ENCODE measurements at regions not wholly inside any gene's neighbourhood (a gene's known extent, or its start where the extent isn't known, plus 50 kb on each side); places are given as distances from the start of the nearest gene placed in this dataset.

DNA sequence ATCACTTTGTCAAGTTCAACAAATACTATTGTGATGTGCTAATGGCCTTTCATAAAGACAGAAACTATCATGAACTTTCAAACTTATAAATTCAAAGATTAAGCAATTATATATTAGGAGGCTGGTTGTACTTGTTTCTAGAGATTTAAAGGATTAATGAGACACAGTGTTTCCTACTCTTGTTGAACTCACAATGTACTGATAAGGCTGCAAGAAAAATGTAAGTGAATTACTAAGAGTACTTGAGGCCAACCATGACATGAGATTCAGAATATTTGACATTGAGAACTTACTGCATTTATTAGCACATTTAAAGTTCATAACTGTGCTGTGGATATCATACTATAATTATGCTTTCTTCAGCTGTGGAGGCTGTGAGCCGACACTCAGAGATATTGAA lies 1210.5 kb upstream of the SORCS1 start:
- TF ChIP-seq, protein P1, sequence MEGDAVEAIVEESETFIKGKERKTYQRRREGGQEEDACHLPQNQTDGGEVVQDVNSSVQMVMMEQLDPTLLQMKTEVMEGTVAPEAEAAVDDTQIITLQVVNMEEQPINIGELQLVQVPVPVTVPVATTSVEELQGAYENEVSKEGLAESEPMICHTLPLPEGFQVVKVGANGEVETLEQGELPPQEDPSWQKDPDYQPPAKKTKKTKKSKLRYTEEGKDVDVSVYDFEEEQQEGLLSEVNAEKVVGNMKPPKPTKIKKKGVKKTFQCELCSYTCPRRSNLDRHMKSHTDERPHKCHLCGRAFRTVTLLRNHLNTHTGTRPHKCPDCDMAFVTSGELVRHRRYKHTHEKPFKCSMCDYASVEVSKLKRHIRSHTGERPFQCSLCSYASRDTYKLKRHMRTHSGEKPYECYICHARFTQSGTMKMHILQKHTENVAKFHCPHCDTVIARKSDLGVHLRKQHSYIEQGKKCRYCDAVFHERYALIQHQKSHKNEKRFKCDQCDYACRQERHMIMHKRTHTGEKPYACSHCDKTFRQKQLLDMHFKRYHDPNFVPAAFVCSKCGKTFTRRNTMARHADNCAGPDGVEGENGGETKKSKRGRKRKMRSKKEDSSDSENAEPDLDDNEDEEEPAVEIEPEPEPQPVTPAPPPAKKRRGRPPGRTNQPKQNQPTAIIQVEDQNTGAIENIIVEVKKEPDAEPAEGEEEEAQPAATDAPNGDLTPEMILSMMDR (IDR thresholded peaks at IDR 0.05; ENCODE audit: extremely low read depth, insufficient read depth, missing control alignments) = no peak
- in situ Hi-C loops (cut with MboI; ENCODE audit: low pct_unique_long_range_greater_than_20kb, low sequenced_read_pairs, unreplicated experiment) = no loop called here
- no peak for DNase-seq (ENCODE audit: low spot score)

DNA sequence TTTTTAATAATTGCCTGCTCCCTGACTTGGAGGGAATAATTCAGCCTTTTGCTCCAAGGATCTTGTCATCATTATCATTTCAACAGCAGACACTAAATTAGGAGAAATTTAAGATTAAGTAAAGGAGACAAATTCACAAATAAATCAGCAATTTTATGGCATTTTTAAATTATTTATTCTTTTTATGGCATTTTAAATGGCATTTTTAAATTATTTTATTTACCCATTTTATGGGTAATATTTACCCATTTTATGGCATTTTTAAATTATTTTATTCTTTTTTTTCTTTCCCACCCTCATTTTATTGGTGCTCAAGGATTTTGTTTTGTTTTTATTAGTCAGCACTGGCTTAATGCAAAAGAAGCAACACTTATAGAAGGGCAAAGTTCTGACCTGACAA lies 1201.0 kb upstream of the SORCS1 start:
- in situ Hi-C loops (cut with MboI; ENCODE audit: low pct_unique_long_range_greater_than_20kb, low sequenced_read_pairs, unreplicated experiment) = no loop called here
- TF ChIP-seq, protein P1 (IDR thresholded peaks at IDR 0.05; ENCODE audit: extremely low read depth, insufficient read depth, missing control alignments) = no peak
- no peak for DNase-seq (ENCODE audit: low spot score)

DNA sequence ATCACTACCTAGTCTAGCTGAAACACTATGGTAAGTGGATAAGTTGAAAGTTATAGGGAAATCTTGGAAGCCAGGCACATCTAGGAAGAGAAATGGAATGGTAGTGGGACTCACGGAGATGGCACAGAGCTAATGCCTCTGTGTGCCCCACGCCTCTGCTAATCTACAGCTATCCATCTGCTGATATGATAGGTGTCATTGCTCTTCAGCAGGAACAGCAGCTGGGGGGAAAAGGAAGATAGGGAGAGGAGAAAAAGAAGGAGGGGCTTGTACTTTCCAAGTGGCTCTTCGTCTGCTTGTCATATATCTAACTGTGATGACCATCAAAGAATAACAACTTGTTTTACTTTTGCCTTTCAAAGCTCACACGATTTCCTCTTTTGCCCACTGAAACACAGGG lies 1199.1 kb upstream of the SORCS1 start:
- TF ChIP-seq, protein P1 (IDR thresholded peaks at IDR 0.05; ENCODE audit: extremely low read depth, insufficient read depth, missing control alignments) = no peak
- no peak for DNase-seq (ENCODE audit: low spot score)
- in situ Hi-C loops (cut with MboI; ENCODE audit: low pct_unique_long_range_greater_than_20kb, low sequenced_read_pairs, unreplicated experiment) = no loop called here

DNA sequence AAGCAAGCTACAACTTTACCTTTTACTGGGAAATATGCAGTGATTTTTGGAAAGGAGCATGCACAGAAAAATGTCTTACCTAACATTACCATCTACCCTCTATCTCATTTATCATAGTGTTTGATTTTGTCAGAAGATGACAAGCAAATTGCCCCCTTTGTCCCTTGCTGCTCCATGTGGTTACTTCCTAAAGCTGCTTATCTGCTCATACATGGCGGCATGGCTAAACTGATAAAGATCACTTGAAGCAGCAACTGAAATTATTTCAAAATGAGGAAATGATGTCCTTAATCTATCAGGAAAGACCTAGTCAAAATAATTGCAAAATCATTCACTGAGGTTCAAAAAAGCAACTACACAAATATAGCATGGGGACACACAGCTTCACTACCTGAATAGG lies 1198.5 kb upstream of the SORCS1 start:
- TF ChIP-seq, protein P1 (IDR thresholded peaks at IDR 0.05; ENCODE audit: extremely low read depth, insufficient read depth, missing control alignments) = no peak
- in situ Hi-C loops (cut with MboI; ENCODE audit: low pct_unique_long_range_greater_than_20kb, low sequenced_read_pairs, unreplicated experiment) = no loop called here
- DNase-seq (ENCODE audit: low spot score) = no peak

DNA sequence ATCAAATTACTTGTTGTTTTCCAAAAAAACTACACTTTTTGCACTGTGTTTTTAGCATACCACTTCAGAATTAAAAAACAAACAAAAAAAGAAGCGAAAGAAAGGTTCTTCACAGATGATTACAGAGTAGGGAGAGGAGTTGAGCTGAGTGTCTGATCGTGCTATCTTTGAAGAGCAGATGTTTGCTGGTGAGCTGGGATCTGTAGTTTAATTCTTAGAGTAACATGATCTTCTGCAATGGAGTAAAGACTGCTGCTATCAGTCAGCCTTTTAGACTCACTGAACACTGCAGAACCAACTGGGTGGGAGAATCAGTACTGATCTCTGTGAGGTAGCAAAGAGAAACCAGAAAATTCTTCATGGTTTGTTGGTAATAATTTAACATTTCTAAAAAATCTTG lies 1197.8 kb upstream of the SORCS1 start:
- DNase-seq (ENCODE audit: low spot score) = no peak
- TF ChIP-seq, protein P1 (IDR thresholded peaks at IDR 0.05; ENCODE audit: extremely low read depth, insufficient read depth, missing control alignments) = no peak
- in situ Hi-C loops (cut with MboI; ENCODE audit: low pct_unique_long_range_greater_than_20kb, low sequenced_read_pairs, unreplicated experiment) = no loop called here

DNA sequence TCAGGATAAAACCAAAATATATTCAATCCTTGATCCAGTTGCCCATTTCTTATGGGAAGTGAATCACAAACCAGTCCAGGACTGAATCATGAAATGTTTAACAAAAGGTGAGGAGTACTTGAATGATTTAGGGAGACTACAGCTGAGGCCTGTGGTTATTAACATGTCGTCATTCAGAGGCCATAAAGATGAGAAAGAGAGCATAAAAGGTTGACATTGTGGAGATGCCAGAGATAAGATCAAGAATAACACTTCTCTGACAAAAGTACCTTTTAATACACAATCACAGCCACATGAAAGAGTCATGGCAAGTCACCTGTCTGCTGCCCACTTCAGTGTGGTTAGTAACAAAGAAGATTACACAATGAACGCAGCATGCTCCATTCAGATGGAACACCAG lies 1195.7 kb upstream of the SORCS1 start:
- DNase-seq (ENCODE audit: low spot score) = no peak
- TF ChIP-seq, protein P1 (IDR thresholded peaks at IDR 0.05; ENCODE audit: extremely low read depth, insufficient read depth, missing control alignments) = no peak
- in situ Hi-C loops (cut with MboI; ENCODE audit: low pct_unique_long_range_greater_than_20kb, low sequenced_read_pairs, unreplicated experiment) = no loop called here

DNA sequence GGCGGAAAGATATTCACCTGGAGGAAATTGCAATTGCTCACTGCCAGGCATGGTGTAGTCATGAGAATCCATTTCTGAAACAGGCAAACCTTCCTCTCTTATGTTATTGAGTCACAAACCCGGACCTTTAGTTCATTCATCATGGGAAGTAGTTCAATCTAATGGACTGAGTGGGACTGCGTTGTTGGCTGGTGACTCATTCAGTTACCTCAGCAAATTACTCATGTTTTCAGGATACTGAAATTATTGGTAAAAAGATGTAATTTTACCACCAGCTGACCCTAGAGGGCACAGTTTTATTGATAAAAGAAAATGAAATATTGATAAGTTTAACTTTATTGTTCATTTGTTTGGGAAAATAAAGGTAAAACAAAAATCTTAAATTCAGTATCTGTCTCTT lies 1194.4 kb upstream of the SORCS1 start:
- in situ Hi-C loops (cut with MboI; ENCODE audit: low pct_unique_long_range_greater_than_20kb, low sequenced_read_pairs, unreplicated experiment) = no loop called here
- peak; percentile 23 for DNase-seq (ENCODE audit: low spot score)
- TF ChIP-seq, protein P1 (IDR thresholded peaks at IDR 0.05; ENCODE audit: extremely low read depth, insufficient read depth, missing control alignments) = peak; percentile 25
